Transverse colon (tissue), 4 donors: ENCODE measurements at regions not wholly inside any gene's neighbourhood (a gene's known extent, or its start where the extent isn't known, plus 50 kb on each side); places are given as distances from the start of the nearest gene placed in this dataset.

Experiments used
- DNase-seq: peaks from one replicate; pipeline ENCODE4 v3.0.0-alpha.2; 2019
- H3K27ac ChIP-seq, 4 donors: fragments of 200-600 bp; sonication (generic); 2 replicates each; pipeline ENCODE4 v1.5.1; 2016 to 2018; ENCODE audit warnings: inconsistent platforms in 4 of 4
- H3K27me3 ChIP-seq: fragments of 200-600 bp; sonication (generic); 2 replicates; pipeline ENCODE4 v1.5.1; 2017; ENCODE audit warnings: inconsistent platforms
- H3K36me3 ChIP-seq, 4 donors: fragments of 200-600 bp; sonication (generic); 2 replicates each; pipeline ENCODE4 v1.5.1; 2017 to 2019; ENCODE audit warnings: inconsistent platforms in 4 of 4
- H3K4me1 ChIP-seq, 4 donors: fragments of 200-600 bp; sonication (generic); 2 replicates each; pipeline ENCODE4 v1.5.1; 2017 to 2020; ENCODE audit warnings: inconsistent platforms in 4 of 4
- H3K4me3 ChIP-seq, 4 donors: fragments of 200-600 bp; sonication (generic); 1 replicate in 1 of 4; 2 replicates in 3 of 4; pipeline versions ENCODE4 v1.5.1 to v1.6.1; 2017 to 2019; ENCODE audit warnings: inconsistent platforms in 4 of 4
- H3K9me3 ChIP-seq, 2 donors: fragments of 200-600 bp; sonication (generic); 2 replicates each; pipeline ENCODE4 v1.5.1; 2017 to 2019; ENCODE audit warnings: inconsistent platforms in 2 of 2
- CTCF ChIP-seq, 5 experiments: fragments of 200-600 bp in 3 of 5; fragments of 450-650 bp in 2 of 5; sonication (generic) in 3 of 5; IDR thresholded peaks; 1 replicate in 2 of 5; 2 replicates in 3 of 5; pipeline ENCODE4 v1.5.1; 2016 to 2017; ENCODE audit warnings: antibody characterized with exemption in 5 of 5, inconsistent platforms in 3 of 5, mild to moderate bottlenecking in 2 of 5, moderate library complexity in 1 of 5
- EP300 ChIP-seq: sonication (generic); formaldehyde crosslinking; IDR thresholded peaks from one replicate; pipeline ENCODE4 v1.6.1; 2017; ENCODE audit warnings: antibody characterized with exemption, low read depth
- POLR2A ChIP-seq: fragments of 450-650 bp; IDR thresholded peaks from one replicate; pipeline ENCODE4 v1.6.1; 2016; ENCODE audit warnings: antibody characterized with exemption, mild to moderate bottlenecking, moderate library complexity
- POLR2AphosphoS5 ChIP-seq, 3 donors: sonication (generic); formaldehyde crosslinking; IDR thresholded peaks; one replicate each; pipeline ENCODE4 v1.6.1; 2016; ENCODE audit warnings: antibody characterized with exemption in 3 of 3
- WGBS, 2 donors: methylation state at CpG; one replicate each; pipeline ENCODE4 v1.1.5; 2018; ENCODE audit warnings: low coverage in 1 of 2; 5-methylcytosine and 5-hydroxymethylcytosine counted together
- in situ Hi-C, 4 donors: fragments of 200-750 bp; cut with MboI; loops; one replicate each; pipeline versions ENCODE4 v1.15.0 to v1.15.1; 2017; ENCODE audit warnings: low sequenced_read_pairs in 3 of 4, low pct_ligation_motif_present in 1 of 4, low pct_unique_long_range_greater_than_20kb in 1 of 4
- intact Hi-C: fragments of 100-400 bp; cut with DNase I; formaldehyde crosslinking; loops from one replicate; pipeline ENCODE4 v1.15.1; 2023; ENCODE audit warnings: low total_unique reads

GRCh38 chr11:126113515-126113957 lies 50.9 kb upstream of the CDON start:
- in situ Hi-C loops (no loop called here), intact Hi-C loops (loop anchor here (10.0 kb wide), 1 partner anchor 49 kb away; the partner anchor contains the start of gene CDON)
- peaks cover 29 to 44% (median 38%) of the 10 kb centered on the region in 4 donors for H3K4me1 ChIP-seq
- H3K27ac ChIP-seq, result peak overlapping the region; percentile 80 to 91 (median 88)
- H3K4me3 ChIP-seq, result no peak overlapping the region
- no peaks in the 10 kb centered on the region for H3K27me3 ChIP-seq
- no peaks in the 10 kb centered on the region for H3K9me3 ChIP-seq
- 8 to 47% methylated on average over 2 to 7 of the region's 7 CpGs for WGBS, 2 donors
- no peaks in the 10 kb centered on the region for H3K36me3 ChIP-seq
- TF ChIP-seq EP300 (no peak), CTCF (IDR thresholded peaks at IDR 0.05) (peak in 1 of 5 experiments; percentile 32), POLR2A (peak; percentile 73), POLR2AphosphoS5 (IDR thresholded peaks at IDR 0.05) (peak; percentile 90 to 93 (median 92))
- peak; percentile 90 for DNase-seq

- Histone ChIP-seq H3K27ac (peak overlapping the region; percentile 80 to 91 (median 88)), H3K4me1 (peaks cover 29 to 44% (median 38%) of the 10 kb centered on the region in 4 donors), H3K27me3 (no peaks in the 10 kb centered on the region), H3K36me3 (no peaks in the 10 kb centered on the region), H3K4me3 (no peak overlapping the region), H3K9me3 (no peaks in the 10 kb centered on the region)
- no peak for DNase-seq
- in situ Hi-C loops, result no loop called here
- intact Hi-C loops, result loop anchor here (10.0 kb wide), 1 partner anchor 48 kb away; the partner anchor contains the start of gene CDON
- 20 to 73% methylated on average over 2 to 9 of the region's 9 CpGs for WGBS, 2 donors
- no peak for TF ChIP-seq EP300
- TF ChIP-seq CTCF (IDR thresholded peaks at IDR 0.05), result no peak
- TF ChIP-seq POLR2A, result no peak
- TF ChIP-seq POLR2AphosphoS5 (IDR thresholded peaks at IDR 0.05), result no peak
Measured at GRCh38 chr11:126113012-126113411, 50.3 kb upstream of the CDON start.

- peaks cover 29 to 44% (median 38%) of the 10 kb centered on the region in 4 donors for H3K4me1 ChIP-seq
- no peaks in the 10 kb centered on the region for H3K27me3 ChIP-seq
- no peak for DNase-seq
- no peaks in the 10 kb centered on the region for H3K36me3 ChIP-seq
- no peak overlapping the region for H3K4me3 ChIP-seq
- peak overlapping the region; percentile 80 to 91 (median 88) for H3K27ac ChIP-seq
- in situ Hi-C loops (no loop called here), intact Hi-C loops (loop anchor here (10.0 kb wide), 1 partner anchor 48 kb away; the partner anchor contains the start of gene CDON)
- 74 to 81% methylated on average over 6 to 14 of the region's 14 CpGs for WGBS, 2 donors
- H3K9me3 ChIP-seq, result no peaks in the 10 kb centered on the region
- TF ChIP-seq POLR2AphosphoS5 (IDR thresholded peaks at IDR 0.05) (no peak), EP300 (no peak), POLR2A (no peak), CTCF (IDR thresholded peaks at IDR 0.05) (no peak)
Measured at GRCh38 chr11:126112547-126112946, 49.9 kb upstream of the CDON start.
